DMS53 treated with DMSO at 0.1 percent for 48 hours (cell line): ENCODE measurements at regions not wholly inside any gene's neighbourhood (a gene's known extent, or its start where the extent isn't known, plus 50 kb on each side); places are given as distances from the start of the nearest gene placed in this dataset.

Experiments
- DNase-seq: peaks from one replicate; lab custom pipeline; 2025; ENCODE audit not compliant: unreplicated experiment; lab: John Stamatoyannopoulos, UW

GRCh38 chr5:173762045-173762444 lies 126.1 kb upstream of the CPEB4 start:
- no peak for DNase-seq

- DNase-seq, result no peak
Observed at GRCh38 chr5:173762930-173763329, 125.2 kb upstream of the CPEB4 start.

- DNase-seq, result no peak
Observed at GRCh38 chr5:173763410-173763809, 124.7 kb upstream of the CPEB4 start.

- peak; percentile 81 for DNase-seq
Observed at GRCh38 chr5:173764332-173765028, 123.7 kb upstream of the CPEB4 start.

DNA sequence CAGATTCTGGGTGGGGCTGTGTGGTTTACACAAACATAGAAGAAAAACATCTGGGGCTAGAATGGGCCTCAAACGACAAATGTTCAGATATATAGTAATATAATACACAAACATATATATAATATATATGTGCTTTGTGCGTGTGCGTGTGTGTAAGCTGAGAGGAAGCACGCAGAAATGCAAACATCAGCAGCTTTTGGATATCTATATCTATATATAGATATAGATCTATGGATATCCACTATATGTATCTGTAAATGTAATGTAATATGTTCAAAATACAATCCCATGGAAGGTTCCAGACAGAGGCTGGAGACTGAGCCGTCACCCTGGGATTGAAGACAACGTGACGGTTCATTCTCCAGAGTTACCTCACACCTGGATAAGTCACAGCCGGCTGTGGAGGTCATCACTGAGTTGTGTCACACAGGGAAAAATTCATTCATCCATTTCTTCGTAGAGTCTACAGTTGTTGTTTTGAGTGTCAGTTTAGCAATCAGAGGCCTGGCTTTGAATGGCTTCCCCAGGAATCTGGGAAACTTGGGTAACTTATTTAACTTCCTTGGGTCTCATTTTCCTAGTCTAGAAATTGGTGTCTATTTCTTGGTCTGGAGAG lies 123.0 kb upstream of the CPEB4 start:
- DNase-seq, result no peak

GRCh38 chr5:173765661-173766060 lies 122.5 kb upstream of the CPEB4 start:
- no peak for DNase-seq

GRCh38 chr5:173767574-173768266 lies 120.4 kb upstream of the CPEB4 start:
- DNase-seq, result no peak

- no peak for DNase-seq
Observed at GRCh38 chr5:173768267-173768806, 119.8 kb upstream of the CPEB4 start.

DNA sequence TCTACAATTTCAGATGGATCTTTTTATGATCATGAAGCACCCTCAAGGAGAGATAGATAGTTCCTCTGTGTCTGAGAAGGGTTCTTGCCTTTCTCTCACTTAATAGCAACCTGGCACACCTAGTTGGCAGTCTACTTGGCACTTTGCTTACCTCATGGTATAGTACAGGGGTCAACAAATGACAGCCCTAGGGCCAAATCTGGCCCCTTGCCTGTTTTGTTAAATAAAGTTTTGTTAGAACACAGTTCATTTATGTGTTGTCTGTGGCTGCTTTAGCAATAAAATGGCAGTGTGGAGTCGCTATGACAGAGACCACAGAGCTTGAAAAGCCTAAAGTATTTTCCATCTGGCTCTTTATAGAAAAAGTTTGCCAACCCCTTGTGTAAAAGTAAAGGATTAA lies 119.3 kb upstream of the CPEB4 start:
- DNase-seq, result no peak

- DNase-seq, result no peak
Observed at GRCh38 chr5:173770637-173771036, 117.5 kb upstream of the CPEB4 start.

DNA sequence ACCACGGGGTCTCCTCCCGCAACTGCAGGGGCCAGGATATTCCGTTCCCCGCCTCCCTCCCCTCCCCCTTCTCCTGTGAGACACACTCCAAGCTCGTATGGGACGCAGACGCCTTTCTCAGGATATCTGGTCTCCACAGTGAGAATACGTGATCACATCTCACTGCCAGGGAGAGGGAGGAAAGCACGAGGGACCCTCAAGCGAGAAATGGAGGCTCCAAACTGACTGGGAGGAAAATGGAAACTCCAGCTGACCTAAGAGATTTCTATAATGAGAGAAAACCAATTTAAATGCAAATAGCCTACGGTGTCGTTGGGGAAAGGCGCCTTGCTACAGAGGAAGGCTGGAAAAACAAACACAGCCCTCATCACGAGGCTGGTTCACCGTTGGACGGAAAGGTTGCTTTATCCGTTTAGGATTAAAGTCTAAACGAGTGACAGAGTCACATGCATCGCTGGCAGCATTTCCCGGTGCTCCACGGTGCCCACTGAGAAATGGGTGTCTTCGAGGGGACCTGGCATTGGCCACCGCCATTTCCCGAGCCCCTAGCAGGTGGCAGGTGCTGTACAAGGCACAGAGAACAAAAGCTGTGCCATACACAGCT lies 116.9 kb upstream of the CPEB4 start:
- no peak for DNase-seq

GRCh38 chr5:173771725-173772383 lies 116.3 kb upstream of the CPEB4 start:
- DNase-seq, result no peak

GRCh38 chr5:173772384-173773059 lies 115.6 kb upstream of the CPEB4 start:
- no peak for DNase-seq

DNA sequence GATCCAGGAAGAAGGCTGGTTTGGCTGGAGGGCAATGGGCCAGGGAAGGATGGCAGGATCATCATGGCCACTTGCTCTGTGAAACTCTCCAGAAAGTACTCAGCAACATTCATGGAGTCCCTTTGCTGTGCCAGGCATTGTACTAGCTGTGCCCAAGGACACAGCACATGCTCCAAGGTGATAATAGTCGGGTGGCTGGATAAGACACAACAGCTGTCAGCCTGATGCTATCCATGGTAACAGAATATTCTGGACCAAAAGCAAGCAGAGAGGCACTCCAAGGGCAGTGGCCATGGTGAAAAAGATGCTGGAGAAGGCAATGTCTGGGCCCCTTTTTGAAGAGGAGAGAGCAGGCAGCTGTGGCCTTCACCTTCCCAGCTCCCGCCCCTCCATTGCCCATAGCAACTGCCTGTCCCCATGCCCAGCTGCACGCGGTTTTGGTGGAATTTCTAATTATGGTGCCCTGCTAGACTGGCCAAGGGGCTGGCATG lies 113.8 kb upstream of the CPEB4 start:
- DNase-seq, result no peak

DNA sequence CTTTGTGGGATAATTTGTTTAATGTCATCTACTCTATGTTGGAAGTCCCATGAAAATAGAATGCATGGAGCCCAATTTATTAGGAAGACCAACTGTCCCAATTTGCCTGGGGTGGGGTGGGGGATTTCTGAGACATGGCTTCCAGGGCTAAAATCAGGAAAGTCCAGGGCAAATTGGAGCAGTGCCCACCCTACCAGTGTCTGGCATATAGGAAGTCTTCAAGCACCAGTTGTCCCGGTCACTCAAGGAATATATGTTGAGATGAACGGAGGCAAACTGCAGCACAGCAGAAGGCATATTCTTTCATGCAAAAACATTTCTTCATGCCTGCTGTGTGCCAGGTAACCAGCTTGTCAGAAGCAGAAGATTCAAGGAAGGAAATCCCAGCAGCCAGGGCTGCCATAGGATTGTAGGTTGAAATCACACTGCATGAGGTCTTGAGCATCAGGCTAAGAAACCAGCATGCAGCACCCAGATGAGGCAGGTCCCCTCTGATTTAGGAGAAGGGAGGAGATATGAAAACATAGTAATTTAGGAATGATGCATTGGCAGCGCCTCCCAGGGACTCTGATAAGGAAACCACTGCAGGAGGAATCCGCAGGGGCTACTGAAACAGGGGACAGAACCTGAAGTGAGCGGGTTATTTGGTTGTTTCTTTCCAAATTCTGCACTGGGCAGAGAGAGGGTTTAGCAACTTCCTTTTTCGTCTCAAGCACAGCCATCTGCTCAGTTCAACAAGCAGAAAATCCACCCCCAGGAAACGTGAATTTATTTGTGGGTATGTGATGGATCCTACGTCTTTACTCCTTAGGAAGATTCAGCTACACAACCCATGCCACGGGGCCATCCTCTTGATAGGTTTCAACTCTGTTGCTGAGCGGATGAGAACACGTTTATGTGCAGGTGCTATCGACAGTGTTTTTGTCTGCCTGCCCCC lies 112.6 kb upstream of the CPEB4 start:
- DNase-seq, result no peak

GRCh38 chr5:173777149-173777548 lies 111.0 kb upstream of the CPEB4 start:
- DNase-seq, result no peak

DNA sequence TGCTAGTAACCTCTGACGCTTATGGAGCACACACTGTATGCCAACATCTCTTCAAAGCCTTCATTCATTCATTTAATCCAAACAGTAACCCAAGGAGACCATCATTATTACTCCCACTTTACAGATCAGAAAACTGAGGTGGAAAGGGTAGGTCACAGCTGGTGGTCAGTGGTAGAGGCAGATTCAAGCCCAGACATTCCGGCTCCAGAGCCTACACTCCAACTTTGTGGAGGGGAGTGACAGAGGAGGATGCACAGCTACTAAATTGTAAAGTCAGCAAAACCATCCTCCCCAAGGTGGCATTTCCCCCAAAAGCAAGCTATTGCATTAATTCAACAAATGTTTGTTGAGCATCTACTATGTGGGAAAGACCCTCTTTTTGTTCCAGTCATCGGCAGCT lies 110.5 kb upstream of the CPEB4 start:
- no peak for DNase-seq

- DNase-seq, result no peak
Observed at GRCh38 chr5:173778152-173778782, 109.9 kb upstream of the CPEB4 start.

- DNase-seq, result no peak
Observed at GRCh38 chr5:173778784-173779304, 109.3 kb upstream of the CPEB4 start.
